ENCODE measurements at regions not wholly inside any gene's neighbourhood (a gene's known extent, or its start where the extent isn't known, plus 50 kb on each side); places are given as distances from the start of the nearest gene placed in this dataset.

DNA sequence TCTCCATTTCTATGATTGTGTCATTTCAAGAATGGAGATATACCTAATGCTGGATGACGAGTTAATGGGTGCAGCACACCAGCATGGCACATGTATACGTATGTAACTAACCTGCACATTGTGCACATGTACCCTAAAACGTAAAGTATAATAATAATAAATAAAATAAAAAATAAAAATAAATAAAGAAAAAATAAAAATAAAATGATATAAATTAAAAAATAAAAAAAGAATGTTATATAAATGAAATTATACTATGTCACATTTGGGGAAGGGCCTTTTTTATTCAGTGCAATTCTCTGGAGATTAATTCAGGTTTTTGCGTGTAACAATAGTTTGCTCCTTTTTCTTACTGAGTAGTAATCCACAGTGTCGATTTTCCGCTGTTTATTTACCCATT is 763.5 kb upstream of the POU3F3 start:
- Histone ChIP-seq H3K4me1 (ENCODE audit: control insufficient read depth in 1 of 2, low read depth in 2 of 2) (no peaks in the 10 kb centered on the region), H3K4me3 (no peak overlapping the region), H3K27ac (no peak overlapping the region), H3K36me3 (no peaks in the 10 kb centered on the region), H3K9me3 (no peaks in the 10 kb centered on the region), H3K27me3 (replicated peaks; ENCODE audit: insufficient read depth) (no peaks in the 10 kb centered on the region)
- no peak for TF ChIP-seq CTCF (IDR thresholded peaks at IDR 0.05)
- DNase-seq (ENCODE audit: low spot score) (no peak), ATAC-seq (ENCODE audit: insufficient number of reproducible peaks, low FRiP score, low read depth) (no peak)

GRCh38 chr2:104091894-104092293 is 762.0 kb upstream of the POU3F3 start:
- H3K4me1 ChIP-seq (ENCODE audit: control insufficient read depth in 1 of 2, low read depth in 2 of 2) = no peaks in the 10 kb centered on the region
- no peak overlapping the region for H3K4me3 ChIP-seq
- H3K9me3 ChIP-seq = no peaks in the 10 kb centered on the region
- TF ChIP-seq CTCF (IDR thresholded peaks at IDR 0.05) = no peak
- ATAC-seq (ENCODE audit: insufficient number of reproducible peaks, low FRiP score, low read depth) (no peak), DNase-seq (ENCODE audit: low spot score) (no peak)
- no peaks in the 10 kb centered on the region for H3K36me3 ChIP-seq
- H3K27me3 ChIP-seq (replicated peaks; ENCODE audit: insufficient read depth) = no peaks in the 10 kb centered on the region
- no peak overlapping the region for H3K27ac ChIP-seq

DNA sequence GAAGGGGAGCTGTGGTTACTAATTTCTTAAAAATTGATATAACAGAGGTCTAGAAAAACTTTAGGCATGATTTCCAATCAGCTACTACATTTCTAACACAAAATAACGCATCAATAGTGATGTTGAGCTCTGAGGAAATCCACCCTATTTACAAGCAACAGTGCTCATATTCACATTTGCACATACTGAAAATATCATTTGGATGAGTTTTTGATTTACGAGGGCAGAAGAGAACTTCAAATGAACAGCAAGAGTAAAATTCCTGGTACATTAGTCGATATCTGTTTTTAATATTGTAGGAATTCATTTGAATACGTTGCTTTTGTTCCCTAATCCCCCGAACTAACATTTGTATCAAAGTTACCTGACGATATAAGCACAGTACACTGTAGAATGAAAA is 761.0 kb upstream of the POU3F3 start:
- no peak for TF ChIP-seq CTCF (IDR thresholded peaks at IDR 0.05)
- Histone ChIP-seq H3K27me3 (replicated peaks; ENCODE audit: insufficient read depth) (no peaks in the 10 kb centered on the region), H3K36me3 (no peaks in the 10 kb centered on the region), H3K4me3 (no peak overlapping the region), H3K4me1 (ENCODE audit: control insufficient read depth in 1 of 2, low read depth in 2 of 2) (no peaks in the 10 kb centered on the region), H3K9me3 (no peaks in the 10 kb centered on the region), H3K27ac (no peak overlapping the region)
- ATAC-seq (ENCODE audit: insufficient number of reproducible peaks, low FRiP score, low read depth) (no peak), DNase-seq (ENCODE audit: low spot score) (no peak)

DNA sequence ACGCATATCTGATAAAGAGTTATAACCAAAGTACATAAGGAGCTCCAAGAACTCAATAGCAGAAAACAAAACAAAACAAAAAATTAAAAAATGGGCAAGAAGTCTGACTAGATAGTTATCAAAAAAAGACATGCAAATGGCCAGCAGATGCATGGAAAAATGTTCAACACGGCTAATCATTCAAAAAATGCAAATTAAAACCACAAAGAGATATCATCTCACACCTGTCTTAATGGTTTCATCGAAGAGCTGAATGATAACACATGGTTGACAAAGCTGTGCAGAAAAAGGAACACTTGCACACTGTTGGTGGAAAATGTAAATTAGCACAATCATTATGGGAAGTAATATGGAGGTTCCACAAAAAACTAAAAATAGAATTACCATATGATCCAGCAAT is 751.3 kb upstream of the POU3F3 start:
- H3K36me3 ChIP-seq = no peaks in the 10 kb centered on the region
- H3K27me3 ChIP-seq (replicated peaks; ENCODE audit: insufficient read depth) = no peaks in the 10 kb centered on the region
- no peaks in the 10 kb centered on the region for H3K9me3 ChIP-seq
- no peak for TF ChIP-seq CTCF (IDR thresholded peaks at IDR 0.05)
- ATAC-seq (ENCODE audit: insufficient number of reproducible peaks, low FRiP score, low read depth) = no peak
- no peak for DNase-seq (ENCODE audit: low spot score)
- no peaks in the 10 kb centered on the region for H3K4me1 ChIP-seq (ENCODE audit: control insufficient read depth in 1 of 2, low read depth in 2 of 2)
- H3K4me3 ChIP-seq = no peak overlapping the region
- no peak overlapping the region for H3K27ac ChIP-seq

DNA sequence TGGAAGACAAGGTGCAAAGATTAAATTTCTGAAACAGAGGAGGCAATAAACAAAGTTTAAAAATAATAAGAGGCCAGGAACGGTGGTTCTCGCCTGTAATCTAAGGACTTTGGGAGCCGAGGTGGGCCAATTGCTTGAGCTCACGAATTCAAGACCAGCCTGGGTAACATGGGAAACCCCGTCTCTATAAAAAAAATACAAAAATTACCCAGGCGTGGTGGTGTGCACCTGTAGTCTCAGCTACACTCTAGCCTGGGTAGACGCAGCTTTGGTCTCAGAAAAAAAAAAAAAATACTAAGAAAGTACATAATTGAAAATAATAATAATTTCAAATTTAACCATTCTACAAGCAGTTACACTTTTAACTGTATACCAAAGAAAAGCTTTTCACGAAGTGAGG is 744.6 kb upstream of the POU3F3 start:
- Histone ChIP-seq H3K4me1 (ENCODE audit: control insufficient read depth in 1 of 2, low read depth in 2 of 2) (no peaks in the 10 kb centered on the region), H3K9me3 (no peaks in the 10 kb centered on the region), H3K27ac (no peak overlapping the region), H3K4me3 (no peak overlapping the region), H3K36me3 (no peaks in the 10 kb centered on the region), H3K27me3 (replicated peaks; ENCODE audit: insufficient read depth) (no peaks in the 10 kb centered on the region)
- no peak for TF ChIP-seq CTCF (IDR thresholded peaks at IDR 0.05)
- ATAC-seq (ENCODE audit: insufficient number of reproducible peaks, low FRiP score, low read depth) = no peak
- no peak for DNase-seq (ENCODE audit: low spot score)

Measured in thoracic aorta (tissue), 2 donors.